ENCODE measurements at regions not wholly inside any gene's neighbourhood (a gene's known extent, or its start where the extent isn't known, plus 50 kb on each side); places are given as distances from the start of the nearest gene placed in this dataset.
A peak's percentile ranks its signal among the peaks of the same experiment; 100 is the strongest.

GRCh38 chr2:186209532-186209931 is 276.5 kb upstream of the ZC3H15 start:
- Histone ChIP-seq H3K4me3 (no peak overlapping the region), H3K9me3 (no peaks in the 10 kb centered on the region), H3K4me1 (no peaks in the 10 kb centered on the region), H3K27ac (no peak overlapping the region), H3K36me3 (ENCODE audit: low read depth, missing control alignments) (no peaks in the 10 kb centered on the region), H3K27me3 (no peaks in the 10 kb centered on the region)
- DNase-seq, result no peak
- intact Hi-C loops (cut with DNase I; ENCODE audit: low total_unique reads), result no loop called here
- TF ChIP-seq CTCF (IDR thresholded peaks at IDR 0.05) (no peak), POLR2A (IDR thresholded peaks at IDR 0.05) (no peak)
- WGBS, 2 donors, result 90% methylated on average over 5 of the region's 5 CpGs

GRCh38 chr2:186220409-186220808 is 265.7 kb upstream of the ZC3H15 start:
- Histone ChIP-seq H3K27me3 (no peaks in the 10 kb centered on the region), H3K4me3 (no peak overlapping the region), H3K27ac (no peak overlapping the region), H3K4me1 (no peaks in the 10 kb centered on the region), H3K36me3 (ENCODE audit: low read depth, missing control alignments) (no peaks in the 10 kb centered on the region), H3K9me3 (no peaks in the 10 kb centered on the region)
- TF ChIP-seq CTCF (IDR thresholded peaks at IDR 0.05) (no peak), POLR2A (IDR thresholded peaks at IDR 0.05) (no peak)
- DNase-seq, result no peak
- intact Hi-C loops (cut with DNase I; ENCODE audit: low total_unique reads), result no loop called here
- 78 to 95% methylated on average over 5 of the region's 5 CpGs for WGBS, 2 donors

- H3K27ac ChIP-seq, result no peak overlapping the region
- H3K4me3 ChIP-seq, result no peak overlapping the region
- no peak for TF ChIP-seq CTCF (IDR thresholded peaks at IDR 0.05)
- TF ChIP-seq POLR2A (IDR thresholded peaks at IDR 0.05), result no peak
- WGBS, 2 donors, result 82 to 83% methylated on average over 1 of the region's 1 CpG
- intact Hi-C loops (cut with DNase I; ENCODE audit: low total_unique reads), result no loop called here
- H3K9me3 ChIP-seq, result no peaks in the 10 kb centered on the region
- no peaks in the 10 kb centered on the region for H3K36me3 ChIP-seq (ENCODE audit: low read depth, missing control alignments)
- no peak for DNase-seq
- no peaks in the 10 kb centered on the region for H3K4me1 ChIP-seq
- H3K27me3 ChIP-seq, result no peaks in the 10 kb centered on the region
Measured at GRCh38 chr2:186229265-186229664, 256.8 kb upstream of the ZC3H15 start.

- no peaks in the 10 kb centered on the region for H3K9me3 ChIP-seq
- intact Hi-C loops (cut with DNase I; ENCODE audit: low total_unique reads), result no loop called here
- no peaks in the 10 kb centered on the region for H3K27me3 ChIP-seq
- peaks cover 7% of the 10 kb centered on the region for H3K4me1 ChIP-seq
- peak in 1 of 3 experiments; percentile 14 for TF ChIP-seq CTCF (IDR thresholded peaks at IDR 0.05)
- TF ChIP-seq POLR2A (IDR thresholded peaks at IDR 0.05), result no peak
- WGBS, 2 donors, result 89 to 90% methylated on average over 4 of the region's 4 CpGs
- DNase-seq, result no peak
- no peak overlapping the region for H3K4me3 ChIP-seq
- no peaks in the 10 kb centered on the region for H3K36me3 ChIP-seq (ENCODE audit: low read depth, missing control alignments)
- H3K27ac ChIP-seq, result no peak overlapping the region
Measured at GRCh38 chr2:186241874-186242273, 244.2 kb upstream of the ZC3H15 start.

GRCh38 chr2:186254759-186255158 is 231.3 kb upstream of the ZC3H15 start:
- 89 to 91% methylated on average over 2 of the region's 2 CpGs for WGBS, 2 donors

More at GRCh38 chr2:186254759-186255158, 231.3 kb upstream of the ZC3H15 start:
- Histone ChIP-seq H3K36me3 (ENCODE audit: low read depth, missing control alignments) (no peaks in the 10 kb centered on the region), H3K27me3 (no peaks in the 10 kb centered on the region), H3K27ac (no peak overlapping the region), H3K9me3 (no peaks in the 10 kb centered on the region), H3K4me1 (no peaks in the 10 kb centered on the region), H3K4me3 (no peak overlapping the region)
- intact Hi-C loops (cut with DNase I; ENCODE audit: low total_unique reads), result no loop called here
- TF ChIP-seq POLR2A (IDR thresholded peaks at IDR 0.05) (no peak), CTCF (IDR thresholded peaks at IDR 0.05) (no peak)
- DNase-seq, result no peak
